ENCODE measurements at regions not wholly inside any gene's neighbourhood (a gene's known extent, or its start where the extent isn't known, plus 50 kb on each side); places are given as distances from the start of the nearest gene placed in this dataset.
A peak's percentile ranks its signal among the peaks of the same experiment; 100 is the strongest.

DNA sequence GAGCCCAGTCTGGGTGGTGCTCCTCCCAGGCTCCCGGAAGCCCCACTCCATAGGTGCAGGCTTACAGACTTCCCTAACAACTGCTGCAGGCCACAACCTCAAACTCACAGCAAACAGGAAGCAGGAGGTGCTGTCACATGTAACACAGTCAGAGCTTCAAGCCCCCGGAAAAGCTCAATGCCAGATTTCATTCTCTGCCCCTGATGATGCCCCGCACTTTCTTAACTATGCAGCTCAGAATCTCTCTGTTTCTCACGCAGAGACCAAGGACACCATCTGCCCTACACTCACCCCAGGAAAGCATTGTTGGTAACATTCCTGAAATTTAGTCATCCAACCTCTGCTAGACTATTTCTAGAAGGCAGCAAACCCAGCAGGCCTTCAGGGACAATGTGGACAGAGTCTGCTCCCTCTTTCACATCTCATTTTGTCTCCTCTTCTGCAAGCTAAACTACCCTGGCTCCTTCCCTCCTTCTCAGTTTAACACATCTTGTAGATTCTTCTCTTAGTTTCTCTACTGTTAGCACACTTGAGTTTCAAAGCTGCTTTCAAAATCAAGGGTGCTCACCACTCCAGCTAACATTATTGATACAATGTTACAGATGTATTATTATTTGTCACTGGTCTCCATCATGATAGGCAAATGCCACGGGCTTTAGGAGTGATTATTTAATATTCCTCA lies 162.5 kb downstream of the KCTD12 start:
- TF ChIP-seq, protein P1, sequence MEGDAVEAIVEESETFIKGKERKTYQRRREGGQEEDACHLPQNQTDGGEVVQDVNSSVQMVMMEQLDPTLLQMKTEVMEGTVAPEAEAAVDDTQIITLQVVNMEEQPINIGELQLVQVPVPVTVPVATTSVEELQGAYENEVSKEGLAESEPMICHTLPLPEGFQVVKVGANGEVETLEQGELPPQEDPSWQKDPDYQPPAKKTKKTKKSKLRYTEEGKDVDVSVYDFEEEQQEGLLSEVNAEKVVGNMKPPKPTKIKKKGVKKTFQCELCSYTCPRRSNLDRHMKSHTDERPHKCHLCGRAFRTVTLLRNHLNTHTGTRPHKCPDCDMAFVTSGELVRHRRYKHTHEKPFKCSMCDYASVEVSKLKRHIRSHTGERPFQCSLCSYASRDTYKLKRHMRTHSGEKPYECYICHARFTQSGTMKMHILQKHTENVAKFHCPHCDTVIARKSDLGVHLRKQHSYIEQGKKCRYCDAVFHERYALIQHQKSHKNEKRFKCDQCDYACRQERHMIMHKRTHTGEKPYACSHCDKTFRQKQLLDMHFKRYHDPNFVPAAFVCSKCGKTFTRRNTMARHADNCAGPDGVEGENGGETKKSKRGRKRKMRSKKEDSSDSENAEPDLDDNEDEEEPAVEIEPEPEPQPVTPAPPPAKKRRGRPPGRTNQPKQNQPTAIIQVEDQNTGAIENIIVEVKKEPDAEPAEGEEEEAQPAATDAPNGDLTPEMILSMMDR (IDR thresholded peaks at IDR 0.05) = no peak
- TF ChIP-seq EP300 (IDR thresholded peaks at IDR 0.05) = no peak
- TF ChIP-seq POLR2A (IDR thresholded peaks at IDR 0.05) = no peak
- Histone ChIP-seq H3K9me3 (no peaks in the 10 kb centered on the region), H3K4me3 (no peak overlapping the region), H3K36me3 (no peaks in the 10 kb centered on the region), H3K27ac (peak overlapping the region in 1 of 2 donors; percentile 59), H3K27me3 (no peaks in the 10 kb centered on the region), H3K4me1 (ENCODE audit: insufficient read depth) (peaks cover 8% of the 10 kb centered on the region)
- DNase-seq = peak in 4 of 5 donors; percentile 21 to 35 (median 28)
- WGBS, 3 donors = 11 to 27% (median 15%) methylated on average over 5 of the region's 5 CpGs
- intact Hi-C loops (cut with DNase I) = no loop called here

DNA sequence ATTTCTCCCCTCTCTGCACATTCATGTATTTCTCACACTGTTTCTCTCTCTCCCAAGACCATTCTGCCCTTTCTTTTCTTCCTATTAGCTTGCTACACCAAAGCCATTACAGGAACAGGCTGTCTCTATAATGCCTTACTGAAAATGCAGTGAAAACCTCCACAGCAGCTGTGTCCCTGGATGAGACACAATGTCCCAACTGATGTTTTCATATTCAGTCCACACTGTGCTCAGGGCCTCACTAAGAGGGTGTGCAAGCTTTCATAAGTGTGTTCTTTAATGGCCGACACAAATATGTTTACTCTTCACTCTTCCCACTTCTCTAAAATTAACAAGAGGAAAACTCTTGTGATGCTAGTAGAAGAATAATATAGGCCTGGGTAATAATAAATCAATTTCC lies 163.4 kb downstream of the KCTD12 start:
- intact Hi-C loops (cut with DNase I) = no loop called here
- TF ChIP-seq POLR2A (IDR thresholded peaks at IDR 0.05) = no peak
- H3K4me3 ChIP-seq = no peak overlapping the region
- no peaks in the 10 kb centered on the region for H3K9me3 ChIP-seq
- WGBS, 3 donors = 80 to 88% (median 85%) methylated on average over 1 of the region's 1 CpG
- no peaks in the 10 kb centered on the region for H3K27me3 ChIP-seq
- no peaks in the 10 kb centered on the region for H3K36me3 ChIP-seq
- DNase-seq = no peak
- peaks cover 8% of the 10 kb centered on the region for H3K4me1 ChIP-seq (ENCODE audit: insufficient read depth)
- H3K27ac ChIP-seq = peak overlapping the region in 1 of 2 donors; percentile 59

DNA sequence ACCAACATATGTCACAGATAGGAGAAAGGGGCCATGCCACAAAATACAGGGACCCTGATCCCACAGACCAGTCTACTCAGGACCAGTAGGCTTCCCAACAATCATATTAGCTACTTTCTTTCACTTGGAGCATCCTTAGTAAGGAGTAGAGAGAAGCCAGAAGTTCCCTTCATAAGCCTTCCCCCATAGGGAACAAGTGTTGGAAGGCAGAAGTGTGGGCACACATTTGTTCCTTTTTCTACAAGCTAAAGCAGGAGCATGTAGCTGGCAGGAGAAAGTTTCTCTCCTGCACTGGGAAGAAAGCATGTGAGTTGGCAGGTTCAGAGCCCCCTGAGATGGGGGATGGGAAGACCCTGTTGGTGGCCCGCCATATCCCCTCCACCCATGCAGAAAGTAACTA lies 165.4 kb downstream of the KCTD12 start:
- Histone ChIP-seq H3K27ac (no peak overlapping the region), H3K9me3 (no peaks in the 10 kb centered on the region), H3K36me3 (no peaks in the 10 kb centered on the region), H3K4me3 (no peak overlapping the region), H3K4me1 (ENCODE audit: insufficient read depth) (peaks cover 10% of the 10 kb centered on the region), H3K27me3 (no peaks in the 10 kb centered on the region)
- TF ChIP-seq POLR2A (IDR thresholded peaks at IDR 0.05) (no peak), EP300 (IDR thresholded peaks at IDR 0.05) (no peak)
- TF ChIP-seq, protein P1 (IDR thresholded peaks at IDR 0.05) = no peak
- DNase-seq = no peak
- intact Hi-C loops (cut with DNase I) = no loop called here
- WGBS, 3 donors = 95 to 100% (median 97%) methylated on average over 1 of the region's 1 CpG

DNA sequence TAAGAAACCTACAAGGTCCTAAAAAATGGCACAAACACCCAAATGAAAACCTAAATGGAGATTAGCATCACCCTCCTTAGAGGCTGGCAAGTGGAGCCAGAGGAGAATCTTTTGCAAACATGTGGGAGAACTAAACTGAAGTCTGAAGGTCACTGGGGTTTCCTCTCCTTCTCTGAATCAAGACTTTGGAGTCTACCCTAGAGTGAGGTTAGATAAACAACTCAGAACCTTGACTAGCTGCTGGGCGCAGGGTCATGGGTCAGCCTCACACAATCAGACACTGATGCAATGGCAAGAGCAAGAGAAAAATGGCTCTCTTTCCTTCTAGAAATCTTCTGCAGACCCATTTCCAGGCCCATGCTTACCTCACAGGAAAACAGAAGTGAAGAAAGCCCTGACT lies 165.8 kb downstream of the KCTD12 start:
- H3K27me3 ChIP-seq = no peaks in the 10 kb centered on the region
- H3K27ac ChIP-seq = no peak overlapping the region
- H3K9me3 ChIP-seq = no peaks in the 10 kb centered on the region
- H3K4me1 ChIP-seq (ENCODE audit: insufficient read depth) = peaks cover 10% of the 10 kb centered on the region
- no peak for DNase-seq
- H3K36me3 ChIP-seq = no peaks in the 10 kb centered on the region
- intact Hi-C loops (cut with DNase I) = no loop called here
- 92 to 95% (median 93%) methylated on average over 1 of the region's 1 CpG for WGBS, 3 donors
- no peak overlapping the region for H3K4me3 ChIP-seq
- TF ChIP-seq POLR2A (IDR thresholded peaks at IDR 0.05) = no peak
- TF ChIP-seq, protein P1 (IDR thresholded peaks at IDR 0.05) = no peak
- no peak for TF ChIP-seq EP300 (IDR thresholded peaks at IDR 0.05)

DNA sequence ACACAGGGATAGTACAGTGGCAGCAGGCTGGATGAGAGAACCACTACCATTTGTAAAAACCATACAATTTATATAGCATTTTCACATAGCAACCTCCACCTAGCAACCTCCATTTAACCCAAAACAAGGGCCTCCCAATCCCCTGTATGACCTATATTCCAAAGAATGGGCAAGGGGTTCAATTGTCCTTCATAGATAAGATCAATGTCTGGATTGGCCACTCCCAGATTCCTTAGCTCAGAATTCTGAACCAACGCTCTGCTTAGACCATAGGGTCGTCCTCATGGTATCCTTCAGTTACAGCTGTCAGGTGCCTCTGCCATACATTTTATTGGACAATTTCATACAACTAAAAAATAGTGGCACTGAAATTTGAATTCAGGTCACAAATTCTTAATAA lies 166.2 kb downstream of the KCTD12 start:
- H3K27ac ChIP-seq = no peak overlapping the region
- WGBS, 3 donors = 89 to 100% (median 94%) methylated on average over 2 of the region's 2 CpGs
- no peak for DNase-seq
- peaks cover 10% of the 10 kb centered on the region for H3K4me1 ChIP-seq (ENCODE audit: insufficient read depth)
- TF ChIP-seq EP300 (IDR thresholded peaks at IDR 0.05) (no peak), POLR2A (IDR thresholded peaks at IDR 0.05) (no peak)
- TF ChIP-seq, protein P1 (IDR thresholded peaks at IDR 0.05) = no peak
- H3K9me3 ChIP-seq = no peaks in the 10 kb centered on the region
- no peaks in the 10 kb centered on the region for H3K36me3 ChIP-seq
- H3K4me3 ChIP-seq = no peak overlapping the region
- intact Hi-C loops (cut with DNase I) = loop anchor here in 1 of 4 donors (1.0 kb wide), 1 partner anchor 38 kb away; no protein-coding TSS in a partner anchor
- no peaks in the 10 kb centered on the region for H3K27me3 ChIP-seq

Data from ovary (tissue), 7 donors.